ENCODE measurements at regions not wholly inside any gene's neighbourhood (a gene's known extent, or its start where the extent isn't known, plus 50 kb on each side); places are given as distances from the start of the nearest gene placed in this dataset.

DNA sequence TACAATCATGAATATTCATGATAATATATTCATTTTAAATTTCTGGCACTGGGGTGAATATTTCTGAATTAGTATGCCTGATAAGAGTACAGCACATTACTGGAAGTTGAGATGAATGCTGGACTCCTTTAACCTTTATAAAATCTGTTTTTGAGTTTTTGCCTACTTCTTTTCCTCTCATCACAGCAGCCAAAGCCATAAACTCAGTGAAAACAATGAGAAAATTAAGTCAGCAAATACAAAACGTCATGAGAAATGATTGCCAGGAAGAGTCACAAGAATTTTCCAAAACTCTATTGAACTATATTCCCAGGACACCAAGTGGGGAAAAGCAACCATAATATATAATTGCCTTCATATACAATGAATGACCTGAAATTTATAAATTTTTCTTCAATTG is 837.6 kb downstream of the TBC1D32 start:
- TF ChIP-seq, protein P1, sequence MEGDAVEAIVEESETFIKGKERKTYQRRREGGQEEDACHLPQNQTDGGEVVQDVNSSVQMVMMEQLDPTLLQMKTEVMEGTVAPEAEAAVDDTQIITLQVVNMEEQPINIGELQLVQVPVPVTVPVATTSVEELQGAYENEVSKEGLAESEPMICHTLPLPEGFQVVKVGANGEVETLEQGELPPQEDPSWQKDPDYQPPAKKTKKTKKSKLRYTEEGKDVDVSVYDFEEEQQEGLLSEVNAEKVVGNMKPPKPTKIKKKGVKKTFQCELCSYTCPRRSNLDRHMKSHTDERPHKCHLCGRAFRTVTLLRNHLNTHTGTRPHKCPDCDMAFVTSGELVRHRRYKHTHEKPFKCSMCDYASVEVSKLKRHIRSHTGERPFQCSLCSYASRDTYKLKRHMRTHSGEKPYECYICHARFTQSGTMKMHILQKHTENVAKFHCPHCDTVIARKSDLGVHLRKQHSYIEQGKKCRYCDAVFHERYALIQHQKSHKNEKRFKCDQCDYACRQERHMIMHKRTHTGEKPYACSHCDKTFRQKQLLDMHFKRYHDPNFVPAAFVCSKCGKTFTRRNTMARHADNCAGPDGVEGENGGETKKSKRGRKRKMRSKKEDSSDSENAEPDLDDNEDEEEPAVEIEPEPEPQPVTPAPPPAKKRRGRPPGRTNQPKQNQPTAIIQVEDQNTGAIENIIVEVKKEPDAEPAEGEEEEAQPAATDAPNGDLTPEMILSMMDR (conservative IDR thresholded peaks at IDR 0.05 in 1 of 2, IDR thresholded peaks at IDR 0.05 in 1 of 2; ENCODE audit: low read depth in 1 of 2, low read length in 2 of 2) = no peak
- TF ChIP-seq EZH2 (IDR thresholded peaks at IDR 0.05; ENCODE audit: low read length, missing control alignments) = no peak
